SK-N-MC (cell line): ENCODE measurements at regions not wholly inside any gene's neighbourhood (a gene's known extent, or its start where the extent isn't known, plus 50 kb on each side); places are given as distances from the start of the nearest gene placed in this dataset.

Source experiments
- DNase-seq: peaks from one replicate; pipeline ENCODE4 v3.0.0-alpha.2; 2011; ENCODE audit warnings: low read depth, low spot score
- H3K27ac ChIP-seq: fragments of 200-600 bp; sonication (generic); 2 replicates; pipeline ENCODE4 v1.5.1; 2016; ENCODE audit warnings: mixed run types
- H3K36me3 ChIP-seq: fragments of 200-600 bp; sonication (generic); 2 replicates; pipeline ENCODE4 v1.6.1; 2017; ENCODE audit warnings: antibody characterized with exemption, low read length, mixed read lengths; ENCODE audit not compliant: insufficient read depth
- H3K4me3 ChIP-seq: fragments of 200-600 bp; sonication (generic); 2 replicates; pipeline ENCODE4 v1.5.1; 2016
- H3K9ac ChIP-seq: fragments of 200-600 bp; sonication (generic); 2 replicates; pipeline ENCODE4 v1.8.0; 2017; ENCODE audit warnings: mixed run types, mixed read lengths; ENCODE audit not compliant: insufficient read length
- H3K9me3 ChIP-seq: fragments of 200-600 bp; sonication (generic); 2 replicates; pipeline ENCODE4 v1.6.1; 2017; ENCODE audit warnings: low read depth, mild to moderate bottlenecking, antibody characterized with exemption, low read length, moderate library complexity, mixed read lengths
- EZH2 ChIP-seq: fragments of 200-600 bp; sonication (generic); IDR thresholded peaks from one replicate; pipeline ENCODE4 v1.6.1; 2017; ENCODE audit warnings: antibody characterized with exemption
- FOXP2 ChIP-seq: optimal IDR thresholded peaks from 2 replicates; pipeline ENCODE3; 2011; ENCODE audit warnings: mild to moderate bottlenecking, moderate library complexity; ENCODE audit not compliant: insufficient read depth; ENCODE audit errors: extremely low read length, control extremely low read depth
- POLR2AphosphoS5 ChIP-seq: IDR thresholded peaks from 2 replicates; pipeline ENCODE4 v1.6.1; 2012; ENCODE audit warnings: mild to moderate bottlenecking, low read depth, low read length, borderline replicate concordance

DNA sequence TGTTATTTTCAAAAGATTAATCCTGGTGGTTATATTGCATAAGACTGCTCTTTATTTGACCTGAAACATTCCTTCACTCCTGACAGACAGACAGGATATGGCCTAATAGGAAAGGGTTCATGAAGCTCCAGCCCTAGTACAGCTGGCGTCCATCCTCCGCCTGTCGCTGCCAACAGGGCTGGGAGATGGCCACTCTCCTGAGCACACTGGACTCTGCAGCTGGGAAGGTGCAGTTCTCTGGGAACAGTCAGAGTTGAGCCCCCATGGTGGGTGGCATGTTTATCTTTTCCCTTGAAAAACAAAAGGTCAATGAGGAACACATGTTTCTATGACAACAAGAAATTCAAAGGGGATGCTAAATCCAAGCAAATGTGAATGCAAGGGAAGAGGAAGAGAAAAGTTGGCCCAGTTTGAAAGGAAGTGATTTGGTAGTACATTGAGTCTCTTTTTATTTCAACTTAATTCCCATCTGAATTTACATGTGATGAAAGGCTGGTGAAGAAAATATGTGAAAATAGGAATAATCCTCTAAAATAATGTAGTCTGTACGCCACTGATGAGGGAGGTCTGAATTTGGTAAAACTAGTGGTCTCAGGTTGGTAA is 89.9 kb upstream of the DCN start:
- TF ChIP-seq FOXP2 (no peak), POLR2AphosphoS5 (no peak), EZH2 (no peak)
- Histone ChIP-seq H3K4me3 (no peak overlapping the region), H3K36me3 (no peaks in the 10 kb centered on the region), H3K9me3 (no peaks in the 10 kb centered on the region), H3K27ac (no peak overlapping the region), H3K9ac (no peak overlapping the region)
- no peak for DNase-seq

DNA sequence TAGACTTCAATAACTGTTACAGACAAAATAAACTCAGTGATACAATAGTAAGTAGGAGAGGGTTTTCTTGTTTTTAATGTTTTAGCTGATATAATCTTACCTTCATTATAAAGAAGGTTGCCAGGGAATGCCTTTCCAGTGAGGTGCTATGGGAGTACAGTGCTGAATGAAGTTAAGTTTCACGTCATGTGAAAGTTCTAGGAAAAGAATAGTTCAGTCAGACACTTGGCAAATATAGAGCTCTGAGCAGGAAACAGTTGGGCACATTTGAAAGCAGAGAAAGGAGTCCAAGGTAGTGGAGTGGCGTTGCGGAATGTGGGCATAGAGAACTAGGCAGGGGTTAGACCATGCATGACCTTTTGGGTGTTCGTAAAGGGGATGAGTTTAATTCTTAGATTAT is 88.6 kb upstream of the DCN start:
- Histone ChIP-seq H3K27ac (no peak overlapping the region), H3K4me3 (no peak overlapping the region), H3K9me3 (no peaks in the 10 kb centered on the region), H3K36me3 (no peaks in the 10 kb centered on the region), H3K9ac (no peak overlapping the region)
- TF ChIP-seq POLR2AphosphoS5 (no peak), EZH2 (no peak), FOXP2 (no peak)
- no peak for DNase-seq

DNA sequence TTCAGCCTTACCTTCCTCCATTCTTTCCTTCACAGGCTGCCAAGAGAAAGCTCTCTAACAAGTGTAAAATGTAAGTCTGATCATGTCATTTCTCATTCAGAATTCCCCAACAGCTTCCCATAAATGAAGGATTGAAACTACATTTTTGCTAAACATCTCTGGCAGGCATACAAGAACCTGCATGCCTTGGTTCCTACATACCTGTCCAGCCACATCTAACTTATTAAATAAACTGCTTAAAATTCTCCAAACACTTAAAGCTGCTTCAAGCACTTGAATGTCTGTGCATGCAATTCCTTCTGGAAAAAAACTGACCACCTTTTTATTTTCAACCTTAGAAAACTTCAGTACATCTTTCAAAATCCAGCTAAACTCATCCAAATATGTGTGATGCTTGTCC is 84.4 kb upstream of the DCN start:
- no peak overlapping the region for H3K27ac ChIP-seq
- H3K9me3 ChIP-seq = no peaks in the 10 kb centered on the region
- DNase-seq = no peak
- no peak for TF ChIP-seq FOXP2
- TF ChIP-seq POLR2AphosphoS5 = no peak
- TF ChIP-seq EZH2 = no peak
- H3K9ac ChIP-seq = no peak overlapping the region
- H3K4me3 ChIP-seq = no peak overlapping the region
- H3K36me3 ChIP-seq = no peaks in the 10 kb centered on the region

DNA sequence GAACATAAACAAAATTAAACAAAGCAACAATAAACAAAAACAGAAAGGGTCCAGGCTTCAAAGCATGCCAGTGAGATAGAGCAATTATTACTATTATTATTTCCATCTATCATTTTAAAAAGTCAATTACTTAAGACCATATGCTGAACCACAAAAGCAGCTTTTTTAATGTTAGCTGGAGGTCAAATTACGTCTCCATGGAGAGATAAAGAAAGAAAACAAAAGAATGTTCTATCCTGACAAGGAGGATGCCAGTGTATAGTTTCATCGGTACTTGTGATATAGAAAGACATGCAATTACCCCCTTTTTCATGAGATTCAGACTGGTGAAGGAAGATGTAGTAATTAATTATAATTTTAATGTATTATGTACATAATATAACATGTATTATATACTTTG is 81.6 kb upstream of the DCN start:
- no peak overlapping the region for H3K4me3 ChIP-seq
- H3K36me3 ChIP-seq = no peaks in the 10 kb centered on the region
- no peak overlapping the region for H3K27ac ChIP-seq
- no peak overlapping the region for H3K9ac ChIP-seq
- H3K9me3 ChIP-seq = no peaks in the 10 kb centered on the region
- DNase-seq = no peak
- TF ChIP-seq FOXP2 (no peak), POLR2AphosphoS5 (no peak), EZH2 (no peak)

DNA sequence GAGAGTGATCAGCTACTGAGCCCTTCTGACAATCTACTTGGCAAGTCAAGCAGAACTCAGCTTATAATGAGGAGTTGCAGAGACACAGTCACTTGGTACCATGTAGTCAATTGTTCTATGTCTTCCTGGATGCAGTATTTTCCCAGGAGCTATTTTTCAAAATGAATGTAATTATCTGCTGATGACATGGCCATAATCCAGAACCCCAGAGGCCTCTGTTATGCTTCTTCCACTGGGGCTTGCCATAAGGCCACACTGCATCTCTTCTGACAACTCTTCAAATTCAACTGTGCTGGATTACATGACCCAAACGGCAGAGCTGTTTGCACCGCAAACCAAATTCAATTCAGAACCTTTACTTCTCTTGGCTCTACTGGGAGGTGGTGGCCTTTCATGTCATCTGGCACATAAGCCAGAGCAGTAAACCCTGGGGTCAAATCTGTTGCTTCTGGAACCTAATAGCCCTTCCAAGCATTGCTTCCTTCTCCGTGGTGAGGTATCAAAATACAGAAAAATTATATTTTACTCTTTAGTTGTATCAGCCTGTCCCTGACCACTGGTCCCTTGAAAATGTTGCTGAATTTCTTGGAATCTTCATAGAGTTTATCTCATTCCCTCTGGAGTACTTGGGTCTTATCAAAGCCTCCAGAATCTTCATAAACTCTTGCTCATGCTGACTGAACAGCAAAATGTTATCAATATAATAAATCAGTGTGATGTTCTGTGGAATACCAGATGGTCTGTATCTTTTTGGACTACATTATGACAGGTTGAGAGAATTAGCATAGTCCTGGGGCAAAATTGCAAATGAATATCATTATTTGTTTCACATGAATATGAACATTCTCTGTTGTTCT is 79.4 kb upstream of the DCN start:
- Histone ChIP-seq H3K9ac (no peak overlapping the region), H3K36me3 (no peaks in the 10 kb centered on the region), H3K9me3 (no peaks in the 10 kb centered on the region), H3K27ac (no peak overlapping the region), H3K4me3 (no peak overlapping the region)
- no peak for TF ChIP-seq POLR2AphosphoS5
- TF ChIP-seq FOXP2 = no peak
- DNase-seq = no peak

DNA sequence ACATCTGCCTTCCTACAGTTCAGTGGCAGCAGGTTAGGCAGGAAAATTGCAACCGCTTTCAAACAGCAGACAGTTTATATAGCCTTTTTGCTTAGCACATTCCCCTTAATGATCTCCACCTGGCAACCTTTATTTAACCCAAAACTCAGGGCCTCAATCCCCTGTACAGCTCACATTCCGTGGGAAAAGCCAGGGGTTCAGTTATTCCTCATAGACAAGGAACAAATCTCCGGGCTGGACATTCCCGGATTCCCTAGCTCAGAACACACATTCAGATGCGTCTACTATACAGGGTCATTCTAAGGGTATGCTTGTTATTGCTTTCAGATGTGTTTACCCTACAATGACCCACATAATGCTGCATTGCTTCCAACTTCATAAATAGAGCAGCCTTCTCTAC is 73.8 kb upstream of the DCN start:
- H3K9ac ChIP-seq = no peak overlapping the region
- TF ChIP-seq POLR2AphosphoS5 = no peak
- TF ChIP-seq FOXP2 = no peak
- TF ChIP-seq EZH2 = no peak
- H3K27ac ChIP-seq = no peak overlapping the region
- H3K9me3 ChIP-seq = peaks cover 4% of the 10 kb centered on the region
- DNase-seq = no peak
- H3K4me3 ChIP-seq = no peak overlapping the region
- peaks cover 7% of the 10 kb centered on the region; the same call in 1 of the 2 replicates for H3K36me3 ChIP-seq

DNA sequence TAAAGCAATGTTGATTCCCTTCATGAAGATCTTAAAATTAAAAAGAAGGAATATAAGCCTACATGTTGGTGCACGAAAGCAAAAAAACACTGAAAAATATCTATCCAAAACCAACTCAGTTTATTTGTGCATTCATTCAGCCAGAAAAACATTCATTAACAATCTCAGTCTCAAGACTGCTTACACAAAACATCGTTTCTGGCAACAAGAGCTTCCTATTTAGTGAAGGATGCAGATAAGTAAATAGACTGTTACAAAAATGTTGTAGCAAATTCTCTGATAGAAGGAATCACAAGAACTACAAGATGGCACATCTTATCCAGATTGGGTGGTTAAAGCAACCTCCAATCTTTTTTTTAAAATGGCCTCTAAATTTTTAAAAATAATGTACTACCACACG is 69.7 kb upstream of the DCN start:
- H3K36me3 ChIP-seq = peaks cover 13% of the 10 kb centered on the region; the same call in 1 of the 2 replicates
- DNase-seq = no peak
- TF ChIP-seq EZH2 (no peak), POLR2AphosphoS5 (no peak)
- H3K9ac ChIP-seq = no peak overlapping the region
- H3K27ac ChIP-seq = peak overlapping the region; percentile 100; the same call in 1 of the 2 replicates
- H3K9me3 ChIP-seq = peaks cover 11% of the 10 kb centered on the region
- no peak overlapping the region for H3K4me3 ChIP-seq

DNA sequence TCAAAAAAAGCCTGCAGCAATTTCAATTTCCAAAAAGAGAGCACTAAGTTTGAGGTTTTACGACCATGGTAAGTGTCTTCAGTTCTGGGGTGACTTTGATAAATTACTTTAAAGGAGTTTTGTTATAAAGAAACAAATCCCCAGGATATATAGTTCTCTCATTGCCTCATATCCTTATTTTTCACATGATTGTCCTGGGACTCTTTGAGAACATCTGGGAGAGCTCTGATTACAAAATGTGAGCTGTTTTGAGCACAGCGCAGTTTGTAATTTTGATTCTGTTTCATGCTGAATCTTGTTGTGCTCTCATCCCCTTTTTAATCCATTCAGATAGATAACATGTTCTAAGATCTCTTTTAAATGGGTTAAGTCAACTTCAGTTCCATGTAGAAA is 67.7 kb upstream of the DCN start:
- peak overlapping the region; percentile 69 for H3K4me3 ChIP-seq
- peak overlapping the region; percentile 100 for H3K27ac ChIP-seq
- TF ChIP-seq EZH2 (no peak), FOXP2 (no peak), POLR2AphosphoS5 (peak; percentile 26; the same call in 1 of the 2 replicates)
- peak overlapping the region; percentile 68 for H3K9ac ChIP-seq
- peaks cover 14% of the 10 kb centered on the region for H3K9me3 ChIP-seq
- peak; percentile 66 for DNase-seq
- H3K36me3 ChIP-seq = peaks cover 13% of the 10 kb centered on the region; the same call in 1 of the 2 replicates
